GM12878 (cell line): ENCODE measurements at regions not wholly inside any gene's neighbourhood (a gene's known extent, or its start where the extent isn't known, plus 50 kb on each side); places are given as distances from the start of the nearest gene placed in this dataset.

Source experiments
- ATAC-seq: fragments of 200-7000 bp; cut with Tn5 transposase; 3 replicates; pipeline ENCODE4 v1.9.1; 2020; ENCODE audit warnings: mild to moderate bottlenecking, moderate library complexity
- BruUV-seq: library from RNA; stranded (reverse); fragments of 400-500 nt; replicated peaks from 2 replicates; lab custom pipeline; 2021; lab: Mats Ljungman, UMichigan
- CTCF ChIA-PET: fragments of 300-600 bp; sonication (Branson Sonifier 250); formaldehyde crosslinking; extraction: SDS; loops from one replicate; lab custom pipeline; 2021; ENCODE audit warnings: inconsistent platforms; lab: Yijun Ruan, JAX
- POLR2A ChIA-PET: fragments of 350-600 bp; formaldehyde crosslinking; extraction: SDS; loops from one replicate; lab custom pipeline; 2021; ENCODE audit warnings: inconsistent platforms; lab: Charles Lee
- RAD21 ChIA-PET: fragments of 300-600 bp; sonication (Branson Sonifier 250); formaldehyde crosslinking; loops from one replicate; lab custom pipeline; 2023; ENCODE audit warnings: antibody characterized with exemption; ENCODE audit not compliant: unreplicated experiment; lab: Charles Lee
- SMC1A ChIA-PET: fragments of 300-600 bp; sonication (Branson Sonifier 250); formaldehyde crosslinking; loops from one replicate; lab custom pipeline; 2023; ENCODE audit not compliant: unreplicated experiment, uncharacterized antibody; lab: Charles Lee
- DNase-seq: peaks from one replicate; pipeline ENCODE4 v3.0.0-alpha.2; 2011; ENCODE audit warnings: low read depth, low spot score
- FAIRE-seq: peaks from 3 replicates; lab custom pipeline; 2011; peaks lifted over from hg19 to GRCh38; lab: Jason Lieb, UNC
- H2AFZ ChIP-seq: 2 replicates; pipeline ENCODE4 v1.6.0; 2011; ENCODE audit warnings: low read depth, low read length, control low read depth; ENCODE audit not compliant: control insufficient read depth
- H3K27ac ChIP-seq: 2 replicates; pipeline ENCODE4 v1.5.1; 2011; ENCODE audit warnings: control low read depth; ENCODE audit not compliant: control insufficient read depth, insufficient read depth
- H3K27me3 ChIP-seq, 2 experiments: replicated peaks in 1 of 2; 2 replicates each; pipeline versions ENCODE4 v1.6.0 to v1.6.1; 2011; ENCODE audit warnings: low read length in 1 of 2; ENCODE audit not compliant: control insufficient read depth in 2 of 2, insufficient read depth in 2 of 2
- H3K36me3 ChIP-seq, 2 experiments: 2 replicates each; pipeline ENCODE4 v1.5.1; 2011; ENCODE audit warnings: low read length in 1 of 2; ENCODE audit not compliant: control insufficient read depth in 2 of 2, insufficient read depth in 2 of 2
- H3K4me1 ChIP-seq: 2 replicates; pipeline ENCODE4 v1.6.1; 2011; ENCODE audit warnings: mild to moderate bottlenecking, low read length, moderate library complexity, mixed read lengths; ENCODE audit not compliant: control insufficient read depth, insufficient read depth
- H3K4me2 ChIP-seq: 2 replicates; pipeline ENCODE4 v1.6.0; 2011; ENCODE audit warnings: control low read depth; ENCODE audit not compliant: control insufficient read depth, insufficient read depth
- H3K4me3 ChIP-seq: fragments of 200-600 bp; sonication (generic); 2 replicates; pipeline ENCODE4 v1.5.1; 2016
- H3K79me2 ChIP-seq: 2 replicates; pipeline ENCODE4 v1.6.0; 2011; ENCODE audit warnings: low read length; ENCODE audit not compliant: control insufficient read depth, insufficient read depth
- H3K9ac ChIP-seq: 2 replicates; pipeline ENCODE4 v1.8.0; 2011; ENCODE audit warnings: low read length, control low read depth, mixed read lengths; ENCODE audit not compliant: control insufficient read depth, insufficient read depth
- H3K9me3 ChIP-seq: replicated peaks from 3 replicates; pipeline ENCODE4 v1.5.1; 2011; ENCODE audit warnings: mild to moderate bottlenecking, low read length; ENCODE audit not compliant: control insufficient read depth, insufficient read depth
- H4K20me1 ChIP-seq: 2 replicates; pipeline ENCODE4 v1.6.0; 2011; ENCODE audit not compliant: control insufficient read depth, insufficient read depth
- CHD2 ChIP-seq: IDR thresholded peaks from 2 replicates; pipeline ENCODE4 v1.6.1; 2011; ENCODE audit warnings: low read depth, low read length, improper control_type of control experiment, borderline replicate concordance
- ETV6 ChIP-seq, 2 experiments: fragments of 450-650 bp in 1 of 2; IDR thresholded peaks in 1 of 2; conservative IDR thresholded peaks in 1 of 2; 2 replicates each; pipeline ENCODE4 v1.6.1; 2014; ENCODE audit warnings: antibody characterized with exemption in 1 of 2, borderline replicate concordance in 1 of 2, low read depth in 1 of 2, mild to moderate bottlenecking in 1 of 2, moderate library complexity in 1 of 2
- KAT2A ChIP-seq: conservative IDR thresholded peaks from 2 replicates; pipeline ENCODE4 v1.6.1; 2011; ENCODE audit warnings: low read depth, low read length; ENCODE audit not compliant: control insufficient read depth
- NBN ChIP-seq: fragments of 450-650 bp; IDR thresholded peaks from 2 replicates; pipeline ENCODE4 v1.6.1; 2016
- NFIC ChIP-seq: IDR thresholded peaks from 2 replicates; pipeline ENCODE4 v1.6.1; 2012; ENCODE audit warnings: low read depth, mild to moderate bottlenecking, inconsistent platforms, low read length, moderate library complexity
- NFYA ChIP-seq: IDR thresholded peaks from 2 replicates; pipeline ENCODE4 v1.6.1; 2011; ENCODE audit warnings: low read depth, mild to moderate bottlenecking, low read length, improper control_type of control experiment, borderline replicate concordance
- NFYB ChIP-seq: IDR thresholded peaks from 2 replicates; pipeline ENCODE4 v1.6.1; 2011; ENCODE audit warnings: low read depth, mild to moderate bottlenecking, low read length, improper control_type of control experiment, moderate library complexity; ENCODE audit not compliant: insufficient read depth
- PML ChIP-seq: IDR thresholded peaks from 2 replicates; pipeline ENCODE4 v1.6.1; 2012; ENCODE audit warnings: low read length, inconsistent platforms
- POLR2AphosphoS2 ChIP-seq: IDR thresholded peaks from 2 replicates; pipeline ENCODE4 v1.6.1; 2011; ENCODE audit warnings: low read depth, mild to moderate bottlenecking, low read length, improper control_type of control experiment, moderate library complexity
- SMAD1 ChIP-seq: fragments of 450-650 bp; IDR thresholded peaks from 2 replicates; pipeline ENCODE4 v1.6.1; 2018; ENCODE audit warnings: mild to moderate bottlenecking, low read depth; ENCODE audit not compliant: partially characterized antibody
- TBL1XR1 ChIP-seq: IDR thresholded peaks from 2 replicates; pipeline ENCODE4 v1.6.1; 2012; ENCODE audit warnings: low read depth, low read length, improper control_type of control experiment
- TCF7 ChIP-seq: IDR thresholded peaks from 2 replicates; pipeline ENCODE4 v1.6.1; 2014; ENCODE audit warnings: antibody characterized with exemption, borderline replicate concordance
- YY1 ChIP-seq: IDR thresholded peaks from 2 replicates; pipeline ENCODE4 v1.6.1; 2011; ENCODE audit warnings: low read depth, mild to moderate bottlenecking, low read length
- WGBS: methylation state at CpG from one replicate; pipeline ENCODE4 v1.1.6; 2016; ENCODE audit warnings: low lambda C conversion rate; ENCODE audit not compliant: insufficient replicate concordance, insufficient coverage; ENCODE audit errors: missing lambda C conversion rate; 5-methylcytosine and 5-hydroxymethylcytosine counted together
- in situ Hi-C: fragments of 300-500 bp; cut with MboI; formaldehyde crosslinking; loops from 9 replicates; pipeline ENCODE4 v1.14.3; 2018; ENCODE audit warnings: mixed read lengths
- intact Hi-C: fragments of 100-400 bp; cut with micrococcal nuclease; formaldehyde crosslinking; loops from one replicate; pipeline ENCODE4 v1.14.2; 2022; ENCODE audit not compliant: unreplicated experiment
- TF ChIP-seq, protein P1 (sequence below): fragments of 450-650 bp; IDR thresholded peaks from 2 replicates; pipeline ENCODE4 v1.6.1; 2018; ENCODE audit warnings: borderline replicate concordance, mild to moderate bottlenecking; ENCODE audit not compliant: partially characterized antibody
- TF ChIP-seq, protein P2 (sequence below): IDR thresholded peaks from 2 replicates; pipeline ENCODE4 v1.6.1; 2011; ENCODE audit warnings: borderline replicate concordance, low read depth, mild to moderate bottlenecking, moderate library complexity, mixed read lengths, low read length; ENCODE audit not compliant: insufficient read depth; ENCODE audit errors: extremely low read length
- TF ChIP-seq, protein P3 (sequence below): IDR thresholded peaks from 2 replicates; pipeline ENCODE4 v1.6.1; 2012; ENCODE audit warnings: low read depth, low read length, improper control_type of control experiment

DNA sequence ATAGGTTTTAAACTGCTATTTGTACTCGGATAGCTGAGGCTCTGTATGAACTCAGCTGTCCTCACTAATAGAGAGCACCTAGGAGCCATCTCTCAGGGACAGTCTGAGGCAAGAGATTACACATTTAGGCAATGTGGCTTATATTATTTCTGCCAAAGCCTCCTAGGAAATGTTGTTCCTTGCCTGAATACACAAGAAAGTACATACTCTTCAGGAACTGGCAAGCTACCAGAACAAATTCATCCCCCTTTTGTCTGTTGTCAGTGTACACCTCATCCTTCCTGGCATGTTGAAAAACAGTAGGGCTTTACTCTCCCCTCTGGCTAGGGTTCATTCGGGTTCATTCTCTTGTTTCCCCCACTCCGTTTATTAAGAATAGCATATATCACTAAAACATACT, 615.9 kb upstream of the FAT3 start:
- intact Hi-C loops, result no loop called here
- in situ Hi-C loops, result no loop called here

DNA sequence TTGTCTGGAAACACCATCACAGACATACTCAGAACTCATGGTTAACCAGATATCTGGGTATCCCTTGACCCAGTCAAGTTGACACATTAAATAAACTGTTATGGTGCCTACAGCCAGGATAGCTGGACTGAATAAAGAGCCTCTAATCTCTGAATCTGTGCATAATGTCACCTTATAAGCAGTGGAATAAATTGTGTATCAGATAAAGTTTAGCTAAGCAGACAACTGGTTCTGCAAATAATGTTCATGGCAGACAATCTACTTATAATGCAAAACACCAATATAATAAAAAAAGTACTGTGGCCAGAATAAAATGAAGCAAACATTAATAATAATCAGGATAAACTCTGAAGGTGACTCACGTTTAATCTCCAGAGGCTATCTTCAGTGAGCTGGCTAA, 628.5 kb upstream of the FAT3 start:
- BruUV-seq, result no TSS peak
- RAD21 ChIA-PET, result no interaction called here
- Histone ChIP-seq H3K4me2 (no peak overlapping the region), H2AFZ (no peak overlapping the region), H3K4me1 (no peaks in the 10 kb centered on the region), H3K9me3 (no peaks in the 10 kb centered on the region), H3K9ac (no peak overlapping the region), H3K4me3 (no peak overlapping the region), H3K27me3 (no peaks in the 10 kb centered on the region), H3K27ac (no peak overlapping the region), H4K20me1 (no peaks in the 10 kb centered on the region), H3K36me3 (no peaks in the 10 kb centered on the region), H3K79me2 (no peaks in the 10 kb centered on the region)
- no peak for FAIRE-seq
- in situ Hi-C loops, result no loop called here
- SMC1A ChIA-PET, result no interaction called here
- no peak for DNase-seq
- POLR2A ChIA-PET, result no interaction called here
- CTCF ChIA-PET, result no interaction called here
- no peak for ATAC-seq
- 4% methylated on average over 1 of the region's 1 CpG for WGBS
- intact Hi-C loops, result no loop called here
- TF ChIP-seq ETV6 (conservative IDR thresholded peaks at IDR 0.05 in 1 of 2, IDR thresholded peaks at IDR 0.05 in 1 of 2; ENCODE audit: borderline replicate concordance in 1 of 2, low read depth in 1 of 2) (no peak), NBN (no peak), TBL1XR1 (no peak), YY1 (no peak), KAT2A (no peak), NFYB (no peak), POLR2AphosphoS2 (no peak), TCF7 (no peak), NFYA (no peak), PML (no peak)
- TF ChIP-seq, protein P1, sequence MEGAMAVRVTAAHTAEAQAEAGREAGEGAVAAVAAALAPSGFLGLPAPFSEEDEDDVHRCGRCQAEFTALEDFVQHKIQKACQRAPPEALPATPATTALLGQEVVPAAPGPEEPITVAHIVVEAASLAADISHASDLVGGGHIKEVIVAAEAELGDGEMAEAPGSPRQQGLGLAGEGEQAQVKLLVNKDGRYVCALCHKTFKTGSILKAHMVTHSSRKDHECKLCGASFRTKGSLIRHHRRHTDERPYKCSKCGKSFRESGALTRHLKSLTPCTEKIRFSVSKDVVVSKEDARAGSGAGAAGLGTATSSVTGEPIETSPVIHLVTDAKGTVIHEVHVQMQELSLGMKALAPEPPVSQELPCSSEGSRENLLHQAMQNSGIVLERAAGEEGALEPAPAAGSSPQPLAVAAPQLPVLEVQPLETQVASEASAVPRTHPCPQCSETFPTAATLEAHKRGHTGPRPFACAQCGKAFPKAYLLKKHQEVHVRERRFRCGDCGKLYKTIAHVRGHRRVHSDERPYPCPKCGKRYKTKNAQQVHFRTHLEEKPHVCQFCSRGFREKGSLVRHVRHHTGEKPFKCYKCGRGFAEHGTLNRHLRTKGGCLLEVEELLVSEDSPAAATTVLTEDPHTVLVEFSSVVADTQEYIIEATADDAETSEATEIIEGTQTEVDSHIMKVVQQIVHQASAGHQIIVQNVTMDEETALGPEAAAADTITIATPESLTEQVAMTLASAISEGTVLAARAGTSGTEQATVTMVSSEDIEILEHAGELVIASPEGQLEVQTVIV, result no peak

More for the DNA sequence above, 615.9 kb upstream of the FAT3 start:
- CTCF ChIA-PET, result no interaction called here
- no peaks in the 10 kb centered on the region for H3K79me2 ChIP-seq
- H3K27ac ChIP-seq, result no peak overlapping the region
- DNase-seq, result no peak
- no peak overlapping the region for H3K4me2 ChIP-seq
- 10% methylated on average over 3 of the region's 3 CpGs for WGBS
- H4K20me1 ChIP-seq, result no peaks in the 10 kb centered on the region
- H3K36me3 ChIP-seq, result no peaks in the 10 kb centered on the region
- no peak overlapping the region for H3K9ac ChIP-seq
- TF ChIP-seq NBN (no peak), NFIC (no peak), CHD2 (no peak), SMAD1 (no peak)
- TF ChIP-seq, protein P2, sequence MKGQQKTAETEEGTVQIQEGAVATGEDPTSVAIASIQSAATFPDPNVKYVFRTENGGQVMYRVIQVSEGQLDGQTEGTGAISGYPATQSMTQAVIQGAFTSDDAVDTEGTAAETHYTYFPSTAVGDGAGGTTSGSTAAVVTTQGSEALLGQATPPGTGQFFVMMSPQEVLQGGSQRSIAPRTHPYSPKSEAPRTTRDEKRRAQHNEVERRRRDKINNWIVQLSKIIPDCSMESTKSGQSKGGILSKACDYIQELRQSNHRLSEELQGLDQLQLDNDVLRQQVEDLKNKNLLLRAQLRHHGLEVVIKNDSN, result no peak
- TF ChIP-seq, protein P3, sequence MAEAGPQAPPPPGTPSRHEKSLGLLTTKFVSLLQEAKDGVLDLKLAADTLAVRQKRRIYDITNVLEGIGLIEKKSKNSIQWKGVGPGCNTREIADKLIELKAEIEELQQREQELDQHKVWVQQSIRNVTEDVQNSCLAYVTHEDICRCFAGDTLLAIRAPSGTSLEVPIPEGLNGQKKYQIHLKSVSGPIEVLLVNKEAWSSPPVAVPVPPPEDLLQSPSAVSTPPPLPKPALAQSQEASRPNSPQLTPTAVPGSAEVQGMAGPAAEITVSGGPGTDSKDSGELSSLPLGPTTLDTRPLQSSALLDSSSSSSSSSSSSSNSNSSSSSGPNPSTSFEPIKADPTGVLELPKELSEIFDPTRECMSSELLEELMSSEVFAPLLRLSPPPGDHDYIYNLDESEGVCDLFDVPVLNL, result no peak
- no peak overlapping the region for H3K4me3 ChIP-seq
- POLR2A ChIA-PET, result no interaction called here
- BruUV-seq, result no TSS peak
- H3K27me3 ChIP-seq, result no peaks in the 10 kb centered on the region
- H3K9me3 ChIP-seq, result no peaks in the 10 kb centered on the region
- no peak for ATAC-seq
- H3K4me1 ChIP-seq, result no peaks in the 10 kb centered on the region
- FAIRE-seq, result no peak
- RAD21 ChIA-PET, result no interaction called here
- SMC1A ChIA-PET, result no interaction called here
- H2AFZ ChIP-seq, result no peak overlapping the region
